ENCODE measurements at regions not wholly inside any gene's neighbourhood (a gene's known extent, or its start where the extent isn't known, plus 50 kb on each side); places are given as distances from the start of the nearest gene placed in this dataset.

DNA sequence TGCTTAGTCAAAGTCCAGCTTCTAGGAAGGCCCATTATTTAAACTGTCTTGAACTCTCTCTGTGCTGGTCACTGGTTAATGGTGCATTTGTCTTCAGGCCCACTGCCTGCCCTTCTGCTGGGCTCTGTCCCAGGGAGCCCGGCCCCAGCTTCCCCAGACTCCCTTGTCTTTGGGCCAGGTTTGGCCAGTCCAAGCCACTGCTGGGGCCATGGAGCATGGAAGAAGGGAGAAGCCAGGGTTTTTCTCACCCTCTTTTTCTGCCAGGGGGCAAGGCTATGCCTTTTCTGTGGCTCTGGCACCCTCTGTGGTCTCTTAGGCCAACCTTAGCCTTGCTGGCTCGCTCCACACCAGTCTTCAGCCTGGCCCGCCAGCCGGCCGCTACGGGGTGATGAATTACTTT lies 390.0 kb upstream of the SULF2 start:
- no peak for DNase-seq (ENCODE audit: low read depth in 1 of 2, low spot score in 1 of 2)
- H3K27me3 ChIP-seq (ENCODE audit: insufficient read depth, poor library complexity, severe bottlenecking), result no peaks in the 10 kb centered on the region
- H3K27ac ChIP-seq (replicated peaks), result no peak overlapping the region
- TF ChIP-seq, protein P1, sequence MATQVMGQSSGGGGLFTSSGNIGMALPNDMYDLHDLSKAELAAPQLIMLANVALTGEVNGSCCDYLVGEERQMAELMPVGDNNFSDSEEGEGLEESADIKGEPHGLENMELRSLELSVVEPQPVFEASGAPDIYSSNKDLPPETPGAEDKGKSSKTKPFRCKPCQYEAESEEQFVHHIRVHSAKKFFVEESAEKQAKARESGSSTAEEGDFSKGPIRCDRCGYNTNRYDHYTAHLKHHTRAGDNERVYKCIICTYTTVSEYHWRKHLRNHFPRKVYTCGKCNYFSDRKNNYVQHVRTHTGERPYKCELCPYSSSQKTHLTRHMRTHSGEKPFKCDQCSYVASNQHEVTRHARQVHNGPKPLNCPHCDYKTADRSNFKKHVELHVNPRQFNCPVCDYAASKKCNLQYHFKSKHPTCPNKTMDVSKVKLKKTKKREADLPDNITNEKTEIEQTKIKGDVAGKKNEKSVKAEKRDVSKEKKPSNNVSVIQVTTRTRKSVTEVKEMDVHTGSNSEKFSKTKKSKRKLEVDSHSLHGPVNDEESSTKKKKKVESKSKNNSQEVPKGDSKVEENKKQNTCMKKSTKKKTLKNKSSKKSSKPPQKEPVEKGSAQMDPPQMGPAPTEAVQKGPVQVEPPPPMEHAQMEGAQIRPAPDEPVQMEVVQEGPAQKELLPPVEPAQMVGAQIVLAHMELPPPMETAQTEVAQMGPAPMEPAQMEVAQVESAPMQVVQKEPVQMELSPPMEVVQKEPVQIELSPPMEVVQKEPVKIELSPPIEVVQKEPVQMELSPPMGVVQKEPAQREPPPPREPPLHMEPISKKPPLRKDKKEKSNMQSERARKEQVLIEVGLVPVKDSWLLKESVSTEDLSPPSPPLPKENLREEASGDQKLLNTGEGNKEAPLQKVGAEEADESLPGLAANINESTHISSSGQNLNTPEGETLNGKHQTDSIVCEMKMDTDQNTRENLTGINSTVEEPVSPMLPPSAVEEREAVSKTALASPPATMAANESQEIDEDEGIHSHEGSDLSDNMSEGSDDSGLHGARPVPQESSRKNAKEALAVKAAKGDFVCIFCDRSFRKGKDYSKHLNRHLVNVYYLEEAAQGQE (IDR thresholded peaks at IDR 0.05; ENCODE audit: insufficient replicate concordance, low read depth), result no peak
- TF ChIP-seq GABPA (IDR thresholded peaks at IDR 0.05; ENCODE audit: low read depth), result no peak
- no peak for TF ChIP-seq SPI1 (IDR thresholded peaks at IDR 0.05; ENCODE audit: borderline replicate concordance, low read depth)
- TF ChIP-seq, protein P2, sequence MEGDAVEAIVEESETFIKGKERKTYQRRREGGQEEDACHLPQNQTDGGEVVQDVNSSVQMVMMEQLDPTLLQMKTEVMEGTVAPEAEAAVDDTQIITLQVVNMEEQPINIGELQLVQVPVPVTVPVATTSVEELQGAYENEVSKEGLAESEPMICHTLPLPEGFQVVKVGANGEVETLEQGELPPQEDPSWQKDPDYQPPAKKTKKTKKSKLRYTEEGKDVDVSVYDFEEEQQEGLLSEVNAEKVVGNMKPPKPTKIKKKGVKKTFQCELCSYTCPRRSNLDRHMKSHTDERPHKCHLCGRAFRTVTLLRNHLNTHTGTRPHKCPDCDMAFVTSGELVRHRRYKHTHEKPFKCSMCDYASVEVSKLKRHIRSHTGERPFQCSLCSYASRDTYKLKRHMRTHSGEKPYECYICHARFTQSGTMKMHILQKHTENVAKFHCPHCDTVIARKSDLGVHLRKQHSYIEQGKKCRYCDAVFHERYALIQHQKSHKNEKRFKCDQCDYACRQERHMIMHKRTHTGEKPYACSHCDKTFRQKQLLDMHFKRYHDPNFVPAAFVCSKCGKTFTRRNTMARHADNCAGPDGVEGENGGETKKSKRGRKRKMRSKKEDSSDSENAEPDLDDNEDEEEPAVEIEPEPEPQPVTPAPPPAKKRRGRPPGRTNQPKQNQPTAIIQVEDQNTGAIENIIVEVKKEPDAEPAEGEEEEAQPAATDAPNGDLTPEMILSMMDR (IDR thresholded peaks at IDR 0.05; ENCODE audit: insufficient read depth, low read length), result no peak
- TF ChIP-seq POLR2AphosphoS5 (IDR thresholded peaks at IDR 0.05; ENCODE audit: low read depth), result no peak
- H3K4me3 ChIP-seq (replicated peaks; ENCODE audit: insufficient read depth, low read length), result no peak overlapping the region

DNA sequence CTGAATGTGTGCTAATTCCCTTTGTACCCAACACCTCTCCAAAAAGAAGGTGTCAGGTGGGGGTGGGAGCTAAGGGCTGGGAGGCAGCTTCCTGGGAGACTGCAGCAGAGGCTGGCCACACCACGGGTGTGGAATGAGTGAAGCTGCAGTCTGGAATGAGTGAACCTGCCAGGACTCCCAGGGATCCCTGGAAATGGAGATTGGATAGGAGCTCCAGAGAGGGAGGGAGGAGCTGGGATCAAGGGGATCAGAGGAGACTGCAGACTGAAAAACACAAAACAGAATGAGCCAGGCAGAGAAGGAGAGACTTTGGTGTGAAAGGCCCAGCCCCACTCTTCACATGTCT lies 387.0 kb upstream of the SULF2 start:
- Histone ChIP-seq H3K27me3 (ENCODE audit: insufficient read depth, poor library complexity, severe bottlenecking) (no peaks in the 10 kb centered on the region), H3K4me3 (replicated peaks; ENCODE audit: insufficient read depth, low read length) (no peak overlapping the region)
- TF ChIP-seq SPI1 (IDR thresholded peaks at IDR 0.05; ENCODE audit: borderline replicate concordance, low read depth) (no peak), POLR2AphosphoS5 (IDR thresholded peaks at IDR 0.05; ENCODE audit: low read depth) (no peak), GABPA (IDR thresholded peaks at IDR 0.05; ENCODE audit: low read depth) (no peak)
- TF ChIP-seq, protein P1 (IDR thresholded peaks at IDR 0.05; ENCODE audit: insufficient replicate concordance, low read depth), result no peak
- TF ChIP-seq, protein P2 (IDR thresholded peaks at IDR 0.05; ENCODE audit: insufficient read depth, low read length), result no peak

DNA sequence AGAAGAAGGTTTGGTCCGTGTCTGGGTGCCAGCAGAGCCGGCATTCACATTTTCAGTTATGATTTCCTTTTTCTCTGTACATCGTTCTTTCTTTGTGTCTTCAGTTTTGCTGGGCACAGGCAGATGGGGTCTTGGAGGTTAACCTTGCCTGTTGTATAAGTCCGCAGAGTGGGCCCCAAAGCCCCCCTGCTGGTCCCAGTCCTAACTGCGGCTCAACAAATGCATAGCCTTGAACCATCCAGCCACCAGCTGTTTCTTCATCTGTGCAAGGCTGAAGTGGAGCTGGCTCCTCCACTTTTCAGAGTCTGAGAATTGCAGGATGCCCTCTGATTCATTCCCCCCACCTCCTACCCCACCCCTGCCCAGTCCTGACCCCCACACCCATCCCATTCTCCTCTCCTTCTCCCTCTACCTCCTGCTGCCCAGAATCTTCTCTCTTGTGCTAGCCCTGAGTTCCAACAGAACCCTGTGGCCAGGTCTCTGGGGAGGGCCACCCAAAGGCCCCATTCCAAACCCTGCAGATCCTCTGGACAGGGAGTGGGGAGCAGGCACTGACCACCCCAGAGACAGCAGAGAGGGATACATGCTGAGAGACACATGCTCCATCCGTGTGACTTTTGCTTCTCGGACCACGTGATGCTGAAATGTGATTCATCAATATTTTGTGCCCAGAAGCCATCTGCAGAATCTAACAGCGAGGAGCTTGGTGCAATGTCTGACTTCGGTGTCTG lies 386.5 kb upstream of the SULF2 start:
- Histone ChIP-seq H3K4me3 (replicated peaks; ENCODE audit: insufficient read depth, low read length) (no peak overlapping the region), H3K27ac (replicated peaks) (no peak overlapping the region), H3K27me3 (ENCODE audit: insufficient read depth, poor library complexity, severe bottlenecking) (no peaks in the 10 kb centered on the region)
- TF ChIP-seq, protein P2 (IDR thresholded peaks at IDR 0.05; ENCODE audit: insufficient read depth, low read length), result no peak
- TF ChIP-seq, protein P1 (IDR thresholded peaks at IDR 0.05; ENCODE audit: insufficient replicate concordance, low read depth), result no peak
- TF ChIP-seq POLR2AphosphoS5 (IDR thresholded peaks at IDR 0.05; ENCODE audit: low read depth) (no peak), GABPA (IDR thresholded peaks at IDR 0.05; ENCODE audit: low read depth) (no peak), SPI1 (IDR thresholded peaks at IDR 0.05; ENCODE audit: borderline replicate concordance, low read depth) (no peak)
- no peak for DNase-seq (ENCODE audit: low read depth in 1 of 2, low spot score in 1 of 2)

More for the DNA sequence above, 387.0 kb upstream of the SULF2 start:
- no peak overlapping the region for H3K27ac ChIP-seq (replicated peaks)
- no peak for DNase-seq (ENCODE audit: low read depth in 1 of 2, low spot score in 1 of 2)
